HCT116 (cell line): ENCODE measurements at regions not wholly inside any gene's neighbourhood (a gene's known extent, or its start where the extent isn't known, plus 50 kb on each side); places are given as distances from the start of the nearest gene placed in this dataset.

Experiments
- CEBPB ChIP-seq: IDR thresholded peaks from 2 replicates; pipeline ENCODE4 v1.6.1; 2012; ENCODE audit warnings: low read depth
- CTCF ChIP-seq, 3 experiments: fragments of 200-600 bp in 1 of 3; sonication (generic) in 1 of 3; IDR thresholded peaks in 2 of 3; conservative IDR thresholded peaks in 1 of 3; 2 replicates each; pipeline ENCODE4 v1.5.1; 2012 to 2017; ENCODE audit warnings: low read depth in 2 of 3, low read length in 2 of 3, antibody characterized with exemption in 1 of 3, borderline replicate concordance in 1 of 3, control low read depth in 1 of 3, mild to moderate bottlenecking in 1 of 3, mixed read lengths in 1 of 3, mixed run types in 1 of 3, moderate library complexity in 1 of 3; ENCODE audit not compliant: insufficient read depth in 1 of 3
- MAX ChIP-seq: IDR thresholded peaks from 2 replicates; pipeline ENCODE4 v1.6.1; 2012
- POLR2A ChIP-seq: IDR thresholded peaks from 2 replicates; pipeline ENCODE4 v1.7.0; 2011; ENCODE audit warnings: borderline replicate concordance; ENCODE audit not compliant: insufficient read depth, insufficient read length; ENCODE audit errors: extremely low read depth
- POLR2AphosphoS5 ChIP-seq: IDR thresholded peaks from 2 replicates; pipeline ENCODE4 v1.6.1; 2011; ENCODE audit warnings: mild to moderate bottlenecking, low read depth, low read length, moderate library complexity
- ZBTB33 ChIP-seq: IDR thresholded peaks from 2 replicates; pipeline ENCODE4 v1.6.1; 2011; ENCODE audit warnings: mild to moderate bottlenecking, low read length, moderate library complexity; ENCODE audit not compliant: insufficient replicate concordance; ENCODE audit errors: extremely low read depth

- no peak for TF ChIP-seq POLR2AphosphoS5
- no peak for TF ChIP-seq MAX
- no peak for TF ChIP-seq POLR2A
- TF ChIP-seq CTCF (IDR thresholded peaks at IDR 0.05 in 2 of 3, conservative IDR thresholded peaks at IDR 0.05 in 1 of 3; ENCODE audit: borderline replicate concordance in 1 of 3, insufficient read depth in 1 of 3, low read depth in 2 of 3, low read length in 2 of 3), result no peak
- no peak for TF ChIP-seq ZBTB33
- no peak for TF ChIP-seq CEBPB
Observed at GRCh38 chr11:10625281-10625981, 57.0 kb upstream of the LYVE1 start.
